ENCODE measurements at regions not wholly inside any gene's neighbourhood (a gene's known extent, or its start where the extent isn't known, plus 50 kb on each side); places are given as distances from the start of the nearest gene placed in this dataset.
A peak's percentile ranks its signal among the peaks of the same experiment; 100 is the strongest.

- H3K9me3 ChIP-seq: peaks cover 0 to 14% (median 0%) of the 10 kb centered on the region in 11 donors
- no peaks in the 10 kb centered on the region for H3K36me3 ChIP-seq
- no peak overlapping the region for H3K4me3 ChIP-seq
- no peaks in the 10 kb centered on the region for H3K4me1 ChIP-seq
- ATAC-seq (no peak), DNase-seq (no peak)
- intact Hi-C loops (cut with DNase I): no loop called here
- no peaks in the 10 kb centered on the region for H3K27me3 ChIP-seq
- no peak for TF ChIP-seq CTCF (IDR thresholded peaks at IDR 0.05)
- no peak overlapping the region for H3K27ac ChIP-seq
- 65 to 81% methylated on average over 3 of the region's 3 CpGs for WGBS, 2 donors
Measured at GRCh38 chr4:149265645-149266044, 550.0 kb downstream of the IQCM start.

GRCh38 chr4:149264093-149264733, 551.4 kb downstream of the IQCM start:
- no peaks in the 10 kb centered on the region for H3K27me3 ChIP-seq
- no peak overlapping the region for H3K27ac ChIP-seq
- ATAC-seq (peak in 4 of 8 donors; percentile 44 to 65 (median 60)), DNase-seq (peak in 1 of 2 donors; percentile 7)
- no peaks in the 10 kb centered on the region for H3K36me3 ChIP-seq
- TF ChIP-seq CTCF (IDR thresholded peaks at IDR 0.05): peak; percentile 11 to 74 (median 66)
- no peak overlapping the region for H3K4me3 ChIP-seq
- 56 to 59% methylated on average over 2 of the region's 2 CpGs for WGBS, 2 donors
- intact Hi-C loops (cut with DNase I): no loop called here
- no peaks in the 10 kb centered on the region for H3K4me1 ChIP-seq
- peaks cover 0 to 14% (median 0%) of the 10 kb centered on the region in 11 donors for H3K9me3 ChIP-seq

- peaks cover 0 to 19% (median 0%) of the 10 kb centered on the region in 9 donors for H3K4me1 ChIP-seq
- WGBS, 2 donors: 69 to 82% methylated on average over 1 of the region's 1 CpG
- no peaks in the 10 kb centered on the region for H3K36me3 ChIP-seq
- H3K27ac ChIP-seq: no peak overlapping the region
- ATAC-seq: no peak
- DNase-seq: no peak
- H3K4me3 ChIP-seq: no peak overlapping the region
- intact Hi-C loops (cut with DNase I): no loop called here
- H3K9me3 ChIP-seq: peaks cover 0 to 4% (median 0%) of the 10 kb centered on the region in 11 donors
- TF ChIP-seq CTCF (IDR thresholded peaks at IDR 0.05): no peak
- H3K27me3 ChIP-seq: no peaks in the 10 kb centered on the region
Measured at GRCh38 chr4:149248191-149248764, 567.4 kb downstream of the IQCM start.

GRCh38 chr4:149247164-149247563, 568.5 kb downstream of the IQCM start:
- TF ChIP-seq CTCF (IDR thresholded peaks at IDR 0.05): no peak
- DNase-seq (no peak), ATAC-seq (no peak)
- Histone ChIP-seq H3K4me3 (no peak overlapping the region), H3K36me3 (no peaks in the 10 kb centered on the region), H3K27ac (no peak overlapping the region), H3K9me3 (peaks cover 0 to 4% (median 0%) of the 10 kb centered on the region in 11 donors), H3K4me1 (peaks cover 0 to 19% (median 0%) of the 10 kb centered on the region in 9 donors), H3K27me3 (no peaks in the 10 kb centered on the region)
- WGBS, 2 donors: 47 to 65% methylated on average over 2 of the region's 2 CpGs
- intact Hi-C loops (cut with DNase I): no loop called here
